ENCODE measurements at regions not wholly inside any gene's neighbourhood (a gene's known extent, or its start where the extent isn't known, plus 50 kb on each side); places are given as distances from the start of the nearest gene placed in this dataset.

DNA sequence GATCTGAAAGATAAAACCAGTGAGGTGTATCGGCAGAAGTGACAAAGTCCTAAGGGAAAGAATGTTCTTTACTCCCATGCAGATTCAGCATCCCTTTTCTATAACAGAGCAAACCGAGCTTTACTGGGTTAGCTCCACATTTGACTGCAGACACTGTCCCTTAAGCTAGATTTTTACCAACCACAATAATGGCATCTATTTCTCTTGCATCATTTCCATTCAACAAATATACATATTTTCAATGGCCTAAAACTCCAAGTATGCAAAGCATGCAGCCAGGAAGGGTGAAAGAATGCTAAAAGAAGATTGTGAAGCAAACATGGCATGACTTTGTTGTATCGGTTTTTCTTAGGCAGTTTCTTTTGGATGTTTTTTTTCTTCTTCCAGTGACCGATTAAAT lies 255.4 kb downstream of the OGFRL1 start:
- Histone ChIP-seq H3K27me3 (no peaks in the 10 kb centered on the region), H3K4me3 (replicated peaks in 1 of 3) (no peak overlapping the region), H3K9me3 (no peaks in the 10 kb centered on the region), H3K36me3 (no peaks in the 10 kb centered on the region), H3K27ac (no peak overlapping the region), H3K4me1 (no peaks in the 10 kb centered on the region)
- WGBS, 2 donors: 68 to 71% methylated on average over 4 of the region's 4 CpGs
- no peak for DNase-seq
- intact Hi-C loops (cut with DNase I): no loop called here
- TF ChIP-seq CTCF (IDR thresholded peaks at IDR 0.05): no peak
- TF ChIP-seq POLR2A (IDR thresholded peaks at IDR 0.05): no peak

GRCh38 chr6:71544906-71545305 lies 256.3 kb downstream of the OGFRL1 start:
- H3K4me3 ChIP-seq (replicated peaks in 1 of 3): no peak overlapping the region
- no peaks in the 10 kb centered on the region for H3K36me3 ChIP-seq
- TF ChIP-seq CTCF (IDR thresholded peaks at IDR 0.05) (no peak), POLR2A (IDR thresholded peaks at IDR 0.05) (no peak)
- H3K27me3 ChIP-seq: no peaks in the 10 kb centered on the region
- H3K9me3 ChIP-seq: no peaks in the 10 kb centered on the region
- H3K27ac ChIP-seq: no peak overlapping the region
- no peaks in the 10 kb centered on the region for H3K4me1 ChIP-seq
- intact Hi-C loops (cut with DNase I): no loop called here
- no peak for DNase-seq

DNA sequence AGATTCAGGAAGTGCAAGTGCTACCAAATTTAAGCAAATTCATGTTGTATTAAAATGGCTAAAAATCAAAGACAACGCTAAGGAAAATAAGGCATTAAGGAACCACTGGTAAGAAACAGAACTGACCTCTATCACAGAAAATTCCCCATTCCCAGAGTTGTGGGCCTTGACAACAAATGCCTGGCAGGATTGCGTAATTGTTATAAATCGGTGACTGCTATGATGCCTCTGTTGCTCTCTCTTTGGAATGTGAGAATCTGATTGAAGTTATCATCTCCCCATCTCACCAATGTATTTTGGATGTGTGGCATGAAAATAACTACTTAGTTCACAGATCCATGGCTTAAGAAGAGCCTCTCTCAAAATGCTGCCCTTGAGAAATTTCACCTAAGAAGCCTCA lies 257.3 kb downstream of the OGFRL1 start:
- TF ChIP-seq CTCF (IDR thresholded peaks at IDR 0.05) (no peak), POLR2A (IDR thresholded peaks at IDR 0.05) (no peak)
- WGBS, 2 donors: 91 to 94% methylated on average over 3 of the region's 3 CpGs
- DNase-seq: no peak
- Histone ChIP-seq H3K27me3 (no peaks in the 10 kb centered on the region), H3K36me3 (no peaks in the 10 kb centered on the region), H3K4me1 (no peaks in the 10 kb centered on the region), H3K4me3 (replicated peaks in 1 of 3) (no peak overlapping the region), H3K9me3 (no peaks in the 10 kb centered on the region), H3K27ac (no peak overlapping the region)
- intact Hi-C loops (cut with DNase I): no loop called here

DNA sequence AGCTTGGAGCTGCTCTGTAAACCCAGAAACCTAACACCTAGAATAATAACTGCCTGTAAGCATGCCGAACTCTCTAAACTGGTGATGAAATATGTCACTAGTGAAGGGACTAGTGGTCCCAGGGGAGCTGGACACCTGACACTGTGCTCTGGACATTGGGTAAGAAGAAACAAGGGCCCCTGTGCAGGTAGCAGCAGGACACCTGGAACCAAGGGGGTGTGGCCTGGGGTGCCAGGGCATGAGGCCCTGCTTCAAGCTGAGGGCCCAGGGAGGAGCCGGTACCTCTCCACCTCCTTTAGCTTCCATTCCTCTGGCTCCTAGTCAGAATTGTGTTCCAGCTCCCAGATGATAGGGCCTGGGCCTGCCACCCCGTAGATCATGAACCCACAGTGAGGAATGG lies 263.2 kb downstream of the OGFRL1 start:
- no peaks in the 10 kb centered on the region for H3K9me3 ChIP-seq
- no peak for DNase-seq
- TF ChIP-seq CTCF (IDR thresholded peaks at IDR 0.05): no peak

DNA sequence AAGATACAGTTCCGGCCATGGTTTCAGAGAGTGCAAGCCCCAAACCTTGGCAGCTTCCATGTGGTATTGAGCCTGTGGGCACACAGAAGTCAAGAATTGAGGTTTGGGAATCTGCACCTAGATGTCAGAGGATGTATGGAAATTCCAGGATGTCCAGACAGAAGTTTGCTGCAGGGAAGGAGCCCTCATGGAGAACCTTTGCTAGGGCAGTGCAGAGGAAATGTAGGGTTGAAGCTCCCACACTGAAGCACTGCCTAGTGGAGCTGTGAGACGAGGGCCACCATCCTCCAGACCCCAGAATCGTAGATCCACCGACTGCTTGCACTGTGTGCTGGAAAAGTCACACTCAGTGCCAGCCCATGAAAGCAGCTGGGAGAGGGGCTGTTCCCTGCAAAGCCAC lies 267.5 kb downstream of the OGFRL1 start:
- no peaks in the 10 kb centered on the region for H3K9me3 ChIP-seq
- WGBS, 2 donors: 89 to 93% methylated on average over 3 to 4 of the region's 4 CpGs

More for the DNA sequence above, 263.2 kb downstream of the OGFRL1 start:
- no peak overlapping the region for H3K27ac ChIP-seq
- H3K4me1 ChIP-seq: no peaks in the 10 kb centered on the region
- no peaks in the 10 kb centered on the region for H3K36me3 ChIP-seq
- 90 to 95% methylated on average over 3 of the region's 3 CpGs for WGBS, 2 donors
- intact Hi-C loops (cut with DNase I): no loop called here
- H3K27me3 ChIP-seq: no peaks in the 10 kb centered on the region
- no peak overlapping the region for H3K4me3 ChIP-seq (replicated peaks in 1 of 3)

More for the DNA sequence above, 267.5 kb downstream of the OGFRL1 start:
- TF ChIP-seq POLR2A (IDR thresholded peaks at IDR 0.05) (no peak), CTCF (IDR thresholded peaks at IDR 0.05) (no peak)
- Histone ChIP-seq H3K4me1 (no peaks in the 10 kb centered on the region), H3K4me3 (replicated peaks in 1 of 3) (no peak overlapping the region), H3K27ac (no peak overlapping the region), H3K36me3 (no peaks in the 10 kb centered on the region), H3K27me3 (no peaks in the 10 kb centered on the region)
- intact Hi-C loops (cut with DNase I): no loop called here
- DNase-seq: no peak

Measured in thyroid gland (tissue), 4 donors.